GM21528 (cell line): ENCODE measurements at regions not wholly inside any gene's neighbourhood (a gene's known extent, or its start where the extent isn't known, plus 50 kb on each side); places are given as distances from the start of the nearest gene placed in this dataset.

Source experiments
- ATAC-seq: cut with Tn5 transposase; IDR thresholded peaks from one replicate; pipeline ENCODE4 v1.9.1; 2021; ENCODE audit warnings: mild to moderate bottlenecking, moderate library complexity; ENCODE audit not compliant: unreplicated experiment, low FRiP score

DNA sequence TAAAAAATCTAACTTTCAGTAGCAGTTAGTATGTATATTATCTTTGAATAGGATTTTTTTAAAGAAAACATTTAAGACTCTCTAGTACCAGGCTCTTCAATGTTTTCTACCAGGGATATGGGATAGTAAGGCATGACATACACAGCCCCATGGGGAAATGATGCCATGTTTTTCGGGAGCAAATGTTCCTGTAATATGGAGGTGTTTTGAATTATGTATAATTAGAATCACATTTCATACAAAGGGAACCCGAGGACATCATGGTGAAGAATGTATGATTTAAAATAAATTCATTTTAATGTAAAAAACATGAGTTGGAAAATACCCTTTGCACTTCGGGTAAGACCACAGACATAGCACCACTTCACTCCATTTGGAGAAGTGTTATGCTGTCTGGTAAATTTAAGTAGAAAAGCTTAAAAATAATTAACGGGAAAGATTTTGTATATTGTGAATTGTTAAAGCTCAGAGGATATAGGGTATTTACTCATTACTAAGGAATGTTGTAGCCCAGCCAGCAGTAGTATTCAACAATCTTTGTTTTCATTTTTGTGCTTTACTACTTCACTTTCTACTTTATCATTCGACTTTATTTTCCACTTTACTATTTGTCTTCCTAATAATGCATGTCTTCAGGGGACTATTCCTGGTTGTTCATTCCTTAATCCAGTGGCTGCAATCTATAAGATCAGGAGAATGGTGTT, 2050.7 kb downstream of the ARAP2 start:
- ATAC-seq: no peak

DNA sequence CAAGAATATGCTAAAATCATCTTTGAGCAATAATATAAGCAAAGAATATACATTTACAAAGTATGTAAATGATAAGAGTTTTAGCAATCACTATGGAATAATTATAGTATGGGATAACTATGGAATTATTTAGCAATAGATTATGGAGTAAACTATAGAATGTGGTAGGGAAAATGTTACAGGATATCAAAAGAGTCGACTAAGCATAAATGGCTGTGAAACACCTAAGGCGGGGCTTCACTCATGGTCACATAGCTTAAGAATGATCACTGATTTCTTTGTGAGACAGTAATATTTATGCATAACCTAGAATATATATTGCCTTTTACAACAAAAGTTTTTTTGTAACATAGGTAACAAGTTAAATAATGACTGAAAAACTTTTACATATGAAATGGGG, 2049.7 kb downstream of the ARAP2 start:
- ATAC-seq: no peak

DNA sequence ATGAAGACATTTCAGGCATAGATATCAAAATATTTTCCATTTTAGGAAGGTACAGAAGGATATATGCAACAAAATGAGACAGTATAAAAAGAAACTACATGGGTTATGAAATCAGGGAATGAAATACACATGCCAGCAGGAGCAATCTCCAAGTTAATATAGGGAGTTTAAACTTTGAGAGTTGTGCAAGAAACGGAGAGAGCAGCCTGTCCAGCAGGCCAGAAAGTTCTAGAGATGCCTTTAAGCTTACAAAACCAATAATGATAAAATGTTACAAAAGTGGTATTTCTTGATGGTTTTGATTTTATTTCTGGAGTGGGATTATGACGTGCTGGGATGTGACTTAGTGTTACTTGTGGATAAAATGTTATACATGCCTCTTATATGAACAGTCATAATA, 2047.9 kb downstream of the ARAP2 start:
- ATAC-seq: no peak

DNA sequence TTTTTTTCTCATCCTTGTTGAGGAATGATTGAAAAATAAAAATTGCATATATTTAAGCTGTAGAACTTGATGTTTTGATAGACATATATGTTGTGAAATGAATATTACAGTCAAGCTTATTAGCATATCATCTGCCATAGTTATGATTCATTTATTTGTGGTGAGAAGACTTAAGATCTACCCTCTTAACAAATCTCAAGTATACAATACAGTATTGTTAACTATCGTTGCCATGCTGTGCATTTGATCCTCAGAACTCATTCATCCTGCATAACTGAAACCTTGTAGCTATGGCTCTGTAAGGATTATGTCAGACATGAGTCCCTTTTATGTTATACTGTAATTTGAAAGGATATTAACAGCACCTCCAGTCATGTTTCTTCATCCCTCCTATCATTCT, 2045.3 kb downstream of the ARAP2 start:
- ATAC-seq: no peak

DNA sequence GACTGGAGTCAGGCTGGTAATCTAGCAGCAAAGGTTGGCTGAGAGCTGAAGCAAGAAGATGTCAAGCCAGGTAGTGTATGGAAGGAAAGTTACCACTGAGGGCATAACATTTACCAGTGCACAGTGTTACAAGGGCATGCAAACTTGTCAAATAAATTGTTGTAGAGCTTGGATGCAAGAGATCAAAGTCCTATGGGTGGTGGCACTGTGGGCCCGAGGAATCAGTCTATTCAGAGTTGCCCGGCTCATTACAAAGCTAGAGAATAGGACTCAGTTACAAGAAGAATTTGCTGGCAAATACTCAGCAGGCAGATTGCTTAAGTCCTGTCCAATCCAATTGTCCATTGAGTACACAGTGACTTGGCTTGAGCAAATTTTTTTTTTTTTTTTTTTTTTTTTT, 2043.8 kb downstream of the ARAP2 start:
- ATAC-seq: no peak

DNA sequence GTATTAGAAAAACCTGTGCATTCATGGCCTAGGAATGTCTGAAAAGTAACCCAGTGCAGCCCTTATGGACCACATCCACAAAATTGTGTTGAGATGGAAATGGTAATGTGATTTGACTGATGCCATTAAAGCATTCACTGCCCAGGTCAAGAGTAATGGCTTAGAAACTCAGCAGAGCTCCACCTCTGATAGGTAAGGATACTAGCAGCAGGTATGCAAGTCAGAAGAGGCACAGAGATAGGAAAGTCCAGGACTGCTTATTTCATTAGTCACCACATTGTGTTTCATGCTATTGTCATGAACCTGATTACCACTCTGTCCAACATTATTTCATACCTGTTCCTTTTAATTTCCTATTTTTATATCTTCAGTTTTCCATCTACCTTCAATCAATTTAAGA, 2042.2 kb downstream of the ARAP2 start:
- ATAC-seq: no peak

DNA sequence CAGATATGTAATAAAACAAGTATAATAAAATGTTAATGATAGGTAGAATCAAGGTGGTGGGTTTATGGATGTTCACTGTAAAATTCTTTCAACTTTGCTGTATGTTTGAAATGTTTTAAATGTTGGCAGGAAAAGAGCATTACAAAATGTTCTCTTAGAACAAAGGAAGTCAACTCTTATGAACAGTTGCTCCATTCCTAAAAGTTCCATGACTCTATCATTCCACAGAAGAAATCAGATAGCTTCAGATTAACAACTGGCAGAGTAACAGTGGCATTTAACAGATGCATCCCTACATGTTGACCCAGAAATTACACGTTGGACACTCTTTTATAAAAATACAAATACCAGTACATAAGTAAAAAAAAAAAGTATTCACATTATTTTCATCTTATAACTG, 2023.7 kb downstream of the ARAP2 start:
- ATAC-seq: no peak

DNA sequence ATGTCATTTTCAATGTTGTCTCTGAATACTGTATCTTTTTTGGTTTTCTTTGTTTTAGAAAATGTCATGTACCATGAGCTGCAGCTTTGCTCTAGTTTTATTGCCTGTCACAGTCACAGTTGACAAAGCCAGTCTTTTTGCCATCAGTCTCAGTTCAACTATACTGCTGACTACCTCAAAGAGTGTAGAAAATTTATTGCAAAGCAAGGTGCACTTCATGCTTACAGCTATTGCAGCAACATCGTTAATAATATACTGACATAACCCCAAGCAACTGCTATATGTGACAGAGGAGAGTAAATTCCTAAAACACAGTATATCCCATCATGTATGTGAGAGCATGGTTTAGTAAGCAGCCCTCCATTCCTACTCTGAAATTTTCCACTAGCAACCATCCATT, 2022.3 kb downstream of the ARAP2 start:
- no peak for ATAC-seq

DNA sequence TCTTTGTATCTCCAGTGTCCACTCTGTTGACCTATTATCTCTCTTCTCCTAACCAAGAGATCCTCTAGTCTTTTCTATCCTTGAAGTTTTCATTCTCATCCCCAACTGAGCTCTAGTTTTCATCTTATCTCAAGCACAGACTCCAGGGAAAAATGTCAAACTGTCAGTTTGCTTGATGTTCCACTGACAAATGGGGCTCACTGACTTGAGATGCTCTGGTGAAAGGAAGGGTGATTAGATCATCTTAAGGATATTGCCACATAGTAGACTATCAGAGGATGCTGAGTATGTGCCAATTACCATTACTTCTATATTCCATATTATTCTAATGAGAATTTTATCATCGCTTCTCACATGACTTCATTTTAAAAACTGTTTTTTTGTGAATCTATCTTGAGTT, 2008.2 kb downstream of the ARAP2 start:
- no peak for ATAC-seq

DNA sequence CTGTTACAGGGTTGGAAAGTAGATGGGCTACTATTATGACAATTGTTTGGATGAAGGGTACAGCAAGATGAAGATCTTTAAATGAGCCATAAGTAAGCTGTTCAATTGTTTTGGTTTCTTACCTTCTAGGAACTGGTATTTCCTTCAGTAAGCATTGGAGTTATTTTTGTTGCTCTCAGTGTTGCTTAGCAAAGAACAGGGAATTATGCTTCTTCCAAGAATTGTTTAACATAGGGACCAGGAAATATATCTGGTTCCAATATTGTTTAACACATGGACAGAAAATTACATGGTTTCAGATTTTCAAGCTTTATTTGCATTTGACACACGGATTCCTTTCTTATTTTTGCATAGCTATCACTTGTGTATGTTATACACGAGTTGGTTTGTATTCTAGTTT, 1999.0 kb downstream of the ARAP2 start:
- no peak for ATAC-seq

DNA sequence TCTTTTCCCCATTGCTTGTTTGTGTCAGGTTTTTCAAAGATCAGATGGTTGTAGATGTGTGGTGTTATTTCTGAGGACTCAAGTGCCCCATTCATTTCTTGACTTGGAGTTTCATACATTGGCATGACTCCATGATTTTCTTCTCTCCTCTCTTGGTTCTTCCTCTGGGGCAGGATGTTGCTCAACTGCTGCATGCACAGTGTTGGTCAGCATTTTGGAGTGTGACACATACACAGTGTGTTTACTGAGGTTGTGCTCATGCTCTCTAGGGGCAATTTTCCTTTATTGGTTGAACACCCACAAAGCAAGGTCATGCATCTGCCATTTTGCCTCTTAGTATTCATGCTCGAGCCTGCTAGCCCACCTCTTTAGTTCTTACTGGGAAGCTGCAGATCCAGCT, 1993.8 kb downstream of the ARAP2 start:
- ATAC-seq: no peak

DNA sequence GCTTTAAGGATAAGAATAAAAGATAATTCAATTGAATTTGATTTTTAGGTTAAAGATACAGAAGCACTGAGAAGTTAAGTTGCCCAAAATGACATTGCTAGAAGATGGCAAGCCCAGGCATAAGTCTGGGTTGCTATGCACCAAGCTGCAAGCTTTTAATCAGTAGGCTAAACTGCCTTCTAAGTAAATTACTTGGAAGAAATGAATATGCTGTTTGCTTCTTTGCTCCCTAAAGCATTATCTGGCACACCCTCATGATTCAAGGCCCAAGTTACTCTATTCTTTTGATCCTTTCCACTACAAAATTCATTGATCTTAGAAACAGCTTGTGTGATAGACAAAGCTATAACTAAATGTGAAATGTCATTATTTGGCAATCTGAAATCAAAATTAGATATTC, 1991.1 kb downstream of the ARAP2 start:
- ATAC-seq: no peak

DNA sequence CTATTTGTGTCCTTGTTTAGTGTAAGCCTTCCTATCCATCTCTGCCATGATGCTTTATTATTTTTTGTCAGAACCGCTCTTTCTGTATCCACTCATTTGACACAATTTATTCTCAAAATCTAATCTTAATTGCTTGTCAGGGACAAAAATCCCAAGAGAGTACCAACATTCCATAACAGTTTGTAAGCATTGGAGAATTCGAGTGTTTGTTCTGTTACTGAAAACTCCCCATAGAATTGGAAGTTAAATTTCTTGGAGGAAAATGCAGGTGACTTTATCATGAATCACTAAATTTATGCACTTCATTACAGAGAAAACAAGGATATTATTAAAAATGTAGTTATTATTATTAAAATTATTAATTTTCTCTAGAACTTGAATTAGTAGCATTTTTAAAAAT, 1986.1 kb downstream of the ARAP2 start:
- no peak for ATAC-seq

DNA sequence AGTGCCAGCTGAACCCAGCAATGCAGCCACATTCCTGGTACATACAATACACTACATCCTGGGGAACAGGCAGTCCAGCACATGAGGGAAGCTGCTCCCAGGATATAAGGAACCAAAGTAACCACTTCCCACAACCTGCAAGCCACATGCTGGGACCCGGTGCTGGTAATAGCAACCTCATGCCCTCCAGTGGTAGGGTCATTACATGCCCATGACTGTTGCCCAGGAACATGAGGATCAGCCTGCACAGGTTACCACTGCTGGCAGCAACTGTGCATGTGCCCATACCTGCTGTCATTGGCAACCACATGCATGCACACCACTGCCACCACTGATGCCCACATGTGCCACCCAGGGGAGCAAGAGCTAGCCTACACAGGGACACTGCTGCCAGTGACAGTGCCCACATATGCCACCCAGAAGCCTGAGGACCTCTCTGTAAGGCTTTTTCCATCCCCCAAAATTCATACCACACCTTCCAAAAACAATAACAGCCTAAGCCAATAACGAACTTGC, 1982.5 kb downstream of the ARAP2 start:
- ATAC-seq: no peak

DNA sequence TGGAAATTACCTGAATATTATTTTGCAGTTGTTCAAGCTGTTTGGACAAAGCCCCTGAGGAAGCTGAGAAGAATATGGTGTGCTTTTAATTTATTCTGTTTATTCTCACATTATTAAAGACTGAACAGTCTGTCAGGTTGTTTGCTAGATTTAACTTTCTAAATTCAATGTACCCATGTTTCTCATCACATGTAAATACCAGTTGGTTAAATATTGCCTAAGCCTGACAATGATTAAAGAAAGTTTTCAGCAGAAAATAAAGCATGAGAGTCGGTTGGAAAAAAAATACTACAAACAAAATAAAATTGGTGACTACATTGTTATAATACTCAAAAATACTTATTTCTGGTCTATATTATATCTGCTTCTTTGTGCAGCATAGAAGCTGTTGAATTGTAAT, 1974.7 kb downstream of the ARAP2 start:
- ATAC-seq: no peak

DNA sequence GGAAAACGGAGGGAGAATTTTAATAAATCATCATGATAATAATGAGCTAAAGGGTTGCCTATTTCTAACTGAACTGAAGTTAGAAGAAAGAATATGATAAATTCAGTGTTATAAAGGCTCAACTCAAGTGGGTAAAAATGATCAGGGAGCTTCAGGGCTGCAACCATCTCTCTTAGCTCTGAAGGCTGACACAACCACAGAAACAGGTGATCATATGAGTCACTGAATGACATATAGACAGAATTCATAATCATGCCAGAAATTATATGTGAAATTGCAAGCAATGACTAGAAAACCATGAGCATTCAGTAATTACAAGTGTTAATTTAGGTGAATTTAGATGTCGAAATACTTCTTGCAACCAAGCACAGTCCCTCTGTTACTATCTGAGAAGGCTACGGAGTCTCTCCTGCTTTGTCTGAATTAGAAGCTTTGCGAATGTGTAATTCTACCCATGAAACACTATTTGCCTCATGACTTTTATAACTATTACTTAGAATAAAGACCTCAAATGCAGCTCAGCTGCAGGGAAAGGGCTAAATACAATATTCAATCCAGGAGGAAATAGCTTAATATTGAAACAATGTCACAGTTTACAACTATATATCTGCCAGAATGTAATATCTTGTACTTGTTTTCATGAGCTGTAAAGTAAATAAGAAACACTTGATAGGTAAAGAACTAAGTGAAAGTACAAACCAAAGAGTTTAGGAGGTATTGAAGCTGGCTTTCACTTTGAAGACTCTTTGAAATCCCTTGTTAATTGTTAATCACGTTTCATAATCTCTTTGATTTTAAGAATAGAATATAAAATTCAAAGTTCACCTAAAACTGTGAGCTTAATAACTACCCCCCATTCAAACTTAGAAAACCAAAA, 1972.6 kb downstream of the ARAP2 start:
- no peak for ATAC-seq

DNA sequence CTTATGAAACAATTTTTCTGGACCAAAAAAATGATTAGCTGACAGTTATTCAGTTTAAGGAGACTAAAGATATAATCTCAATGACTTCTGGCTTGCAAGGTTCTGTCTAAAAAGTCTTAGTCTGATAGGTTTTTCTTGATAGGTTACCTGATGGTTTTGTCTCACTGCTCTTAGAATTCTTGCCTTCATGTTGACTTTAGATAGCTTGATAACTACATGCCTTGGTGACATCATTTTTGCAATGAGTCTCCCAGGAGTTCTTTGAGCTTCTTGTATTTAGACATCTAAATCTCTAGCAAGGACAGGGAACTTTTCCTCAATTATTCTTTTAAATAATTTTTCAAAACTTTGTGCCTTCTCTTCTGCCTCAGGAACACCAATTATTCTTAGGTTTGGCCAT, 1965.3 kb downstream of the ARAP2 start:
- no peak for ATAC-seq

DNA sequence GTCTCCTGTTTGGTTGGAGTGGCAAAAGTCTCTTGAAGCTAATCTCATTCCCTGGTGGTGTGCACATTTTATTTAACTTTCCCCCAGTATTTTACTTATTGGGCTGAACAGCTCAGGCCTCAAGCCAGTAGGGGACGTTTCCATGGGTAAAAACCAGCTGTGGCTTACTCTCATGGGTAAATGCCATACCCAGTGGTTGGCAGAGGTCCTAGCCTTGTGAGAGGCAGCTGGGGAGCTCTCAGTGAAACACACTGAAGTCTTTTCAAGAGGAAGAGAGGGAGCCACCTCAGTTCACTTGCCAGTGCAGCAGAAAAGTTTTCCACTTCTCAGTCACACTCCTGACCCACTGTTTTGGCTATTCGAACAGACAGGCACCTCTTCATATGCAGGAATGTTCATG, 1964.2 kb downstream of the ARAP2 start:
- no peak for ATAC-seq

DNA sequence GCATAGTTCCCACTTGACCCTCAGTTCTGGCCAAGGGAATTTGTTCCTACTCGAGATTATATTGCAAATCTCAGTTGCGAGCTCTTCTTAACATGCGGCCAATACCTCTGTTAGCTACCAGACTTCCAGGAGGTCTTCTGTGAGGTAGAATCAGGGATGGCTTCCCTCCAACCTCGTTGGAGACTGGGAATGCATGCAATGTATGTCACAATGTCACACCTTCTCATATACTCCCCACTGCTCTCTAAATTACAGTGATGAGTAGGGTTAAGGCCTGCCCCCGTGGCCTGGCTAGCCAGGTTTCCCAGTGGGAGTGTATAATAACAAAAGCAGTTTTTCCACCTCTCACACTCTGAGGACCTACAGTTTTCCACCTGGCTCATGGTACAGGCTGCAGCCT, 1962.5 kb downstream of the ARAP2 start:
- no peak for ATAC-seq

DNA sequence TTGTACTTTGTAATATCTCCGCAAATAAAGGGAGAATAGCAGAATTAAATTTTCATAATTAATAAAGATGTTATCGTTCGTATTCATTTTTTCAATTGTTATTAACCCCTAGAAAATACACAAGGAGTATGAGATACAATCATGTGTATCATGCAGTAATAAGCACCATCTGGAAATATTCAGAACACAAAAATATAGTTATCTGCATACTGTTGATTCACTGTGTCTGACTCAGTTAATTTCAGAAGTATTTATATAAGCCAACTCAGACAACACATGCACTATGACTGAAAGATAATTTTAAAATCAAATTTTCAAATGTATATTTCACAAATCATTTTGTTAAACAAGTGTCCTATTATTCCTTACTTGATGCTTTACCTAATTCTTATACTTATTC, 1954.8 kb downstream of the ARAP2 start:
- no peak for ATAC-seq

DNA sequence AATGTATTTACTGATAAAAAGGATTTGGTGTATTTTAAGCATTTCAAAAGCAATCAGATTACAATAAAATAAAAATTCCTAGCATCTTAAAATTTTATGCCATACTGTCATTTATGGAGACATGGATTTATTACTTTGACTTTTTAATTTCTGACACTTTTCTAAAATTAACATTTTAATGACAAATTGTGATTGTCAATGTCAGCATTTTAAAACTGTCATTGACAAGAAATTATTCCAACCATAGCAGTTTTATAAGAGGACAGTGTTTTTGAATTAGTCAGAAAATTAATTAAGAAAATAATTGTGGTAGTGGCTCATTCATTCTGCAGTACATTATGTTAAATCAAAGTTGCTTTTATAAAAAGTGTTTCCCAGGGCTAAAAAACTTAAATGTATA, 1954.4 kb downstream of the ARAP2 start:
- no peak for ATAC-seq

DNA sequence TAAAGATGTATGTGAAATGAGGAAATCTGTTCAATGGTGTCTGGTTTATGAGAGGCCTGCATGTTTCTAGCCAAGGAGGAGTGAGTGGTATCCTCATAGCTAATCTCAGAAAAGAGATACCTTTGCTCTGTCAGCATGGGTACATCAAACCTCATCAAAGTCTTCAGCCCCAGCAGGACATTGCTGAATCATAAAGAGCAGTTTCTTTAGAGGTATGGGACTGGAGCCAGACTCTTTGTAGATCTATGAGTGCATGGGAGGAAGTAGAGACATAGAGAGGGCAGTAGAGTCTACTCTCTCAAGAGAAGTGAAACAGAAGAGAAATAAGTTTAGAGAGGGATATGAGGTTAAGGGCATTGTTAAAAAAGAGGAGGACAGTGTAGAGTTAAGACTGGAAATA, 1950.9 kb downstream of the ARAP2 start:
- no peak for ATAC-seq
